ENCODE measurements at regions not wholly inside any gene's neighbourhood (a gene's known extent, or its start where the extent isn't known, plus 50 kb on each side); places are given as distances from the start of the nearest gene placed in this dataset.
"Not testable (repeated sequence)": the region's sequence is repeated elsewhere in the genome, so short reads cannot be mapped to it uniquely, and the experiment has no call there.

DNA sequence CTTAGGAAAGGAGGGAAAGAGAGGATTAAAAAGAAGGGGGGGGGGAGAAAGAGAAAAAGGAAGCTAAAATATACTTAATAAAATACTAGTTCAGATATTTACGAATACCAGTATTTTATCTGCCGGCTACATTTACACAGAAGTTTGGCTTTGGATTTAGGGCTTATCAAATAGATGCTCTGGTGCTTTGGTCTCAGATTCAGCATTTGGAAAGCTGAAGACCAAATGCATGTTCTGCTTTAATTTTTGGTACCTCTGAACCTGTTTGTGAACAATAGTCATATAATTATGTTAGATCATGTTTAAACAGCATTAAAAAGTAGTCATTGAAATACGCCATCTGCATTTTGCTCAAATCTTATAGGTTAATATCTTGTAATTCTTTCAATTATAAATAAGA is 786.0 kb upstream of the CITED2 start:
- TF ChIP-seq, protein P1, sequence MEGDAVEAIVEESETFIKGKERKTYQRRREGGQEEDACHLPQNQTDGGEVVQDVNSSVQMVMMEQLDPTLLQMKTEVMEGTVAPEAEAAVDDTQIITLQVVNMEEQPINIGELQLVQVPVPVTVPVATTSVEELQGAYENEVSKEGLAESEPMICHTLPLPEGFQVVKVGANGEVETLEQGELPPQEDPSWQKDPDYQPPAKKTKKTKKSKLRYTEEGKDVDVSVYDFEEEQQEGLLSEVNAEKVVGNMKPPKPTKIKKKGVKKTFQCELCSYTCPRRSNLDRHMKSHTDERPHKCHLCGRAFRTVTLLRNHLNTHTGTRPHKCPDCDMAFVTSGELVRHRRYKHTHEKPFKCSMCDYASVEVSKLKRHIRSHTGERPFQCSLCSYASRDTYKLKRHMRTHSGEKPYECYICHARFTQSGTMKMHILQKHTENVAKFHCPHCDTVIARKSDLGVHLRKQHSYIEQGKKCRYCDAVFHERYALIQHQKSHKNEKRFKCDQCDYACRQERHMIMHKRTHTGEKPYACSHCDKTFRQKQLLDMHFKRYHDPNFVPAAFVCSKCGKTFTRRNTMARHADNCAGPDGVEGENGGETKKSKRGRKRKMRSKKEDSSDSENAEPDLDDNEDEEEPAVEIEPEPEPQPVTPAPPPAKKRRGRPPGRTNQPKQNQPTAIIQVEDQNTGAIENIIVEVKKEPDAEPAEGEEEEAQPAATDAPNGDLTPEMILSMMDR (IDR thresholded peaks at IDR 0.05; ENCODE audit: insufficient read depth, low read length) = no peak
- H3K4me3 ChIP-seq (ENCODE audit: low read depth, low read length) = no peak overlapping the region
- DNase-seq (ENCODE audit: low read depth) = no peak

DNA sequence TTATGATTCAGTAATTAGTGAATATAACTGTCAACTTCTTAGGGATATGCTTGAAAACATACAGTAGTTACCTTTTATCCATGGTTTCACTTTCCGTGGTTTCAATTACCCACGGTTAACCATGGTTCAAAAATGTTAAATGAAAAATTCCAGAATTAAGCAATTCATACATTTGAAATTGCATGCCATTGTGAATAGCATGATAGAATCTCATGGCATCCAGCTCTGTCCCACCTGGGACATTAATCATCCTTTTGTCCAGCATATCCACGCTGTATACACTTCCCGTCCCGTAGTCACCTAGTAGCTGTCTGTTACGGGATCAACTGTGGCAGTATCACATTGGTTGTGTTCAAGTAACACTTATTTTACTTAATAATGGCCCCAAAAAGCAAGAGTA is 781.7 kb upstream of the CITED2 start:
- no peak for DNase-seq (ENCODE audit: low read depth)
- H3K4me3 ChIP-seq (ENCODE audit: low read depth, low read length) = no peak overlapping the region
- TF ChIP-seq, protein P1 (IDR thresholded peaks at IDR 0.05; ENCODE audit: insufficient read depth, low read length) = no peak

DNA sequence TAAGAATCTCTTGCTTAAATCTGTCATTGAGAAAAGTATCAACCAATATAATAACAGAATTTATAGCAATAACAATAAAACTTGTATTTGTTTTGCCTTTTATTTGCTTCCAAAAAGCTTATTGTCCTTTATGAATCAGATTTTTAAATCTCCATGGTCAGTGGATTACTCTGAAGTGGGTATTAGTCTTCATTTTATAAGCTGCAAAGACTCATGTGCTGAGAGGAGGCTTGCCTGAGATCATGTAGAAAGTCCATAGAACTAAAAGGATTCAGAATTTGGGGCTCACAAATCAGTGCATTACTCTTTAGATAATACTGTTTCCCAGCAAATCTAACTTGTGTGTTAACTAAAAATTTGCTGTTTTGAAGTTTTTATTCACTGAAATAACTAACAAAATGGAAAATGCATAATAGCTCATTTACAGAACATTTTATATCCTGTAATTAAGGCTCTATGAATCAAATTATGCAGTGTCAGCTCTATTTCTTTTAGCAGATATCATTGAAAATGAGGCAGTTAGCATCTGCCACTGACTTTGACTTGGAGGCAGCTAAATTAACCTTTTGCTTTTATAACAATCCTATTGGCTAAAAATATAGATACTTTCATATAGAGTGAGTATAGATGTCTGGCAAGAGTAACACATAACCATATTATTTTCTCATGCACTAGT is 781.1 kb upstream of the CITED2 start:
- no peak for DNase-seq (ENCODE audit: low read depth)
- TF ChIP-seq, protein P1 (IDR thresholded peaks at IDR 0.05; ENCODE audit: insufficient read depth, low read length) = no peak
- H3K4me3 ChIP-seq (ENCODE audit: low read depth, low read length) = no peak overlapping the region

DNA sequence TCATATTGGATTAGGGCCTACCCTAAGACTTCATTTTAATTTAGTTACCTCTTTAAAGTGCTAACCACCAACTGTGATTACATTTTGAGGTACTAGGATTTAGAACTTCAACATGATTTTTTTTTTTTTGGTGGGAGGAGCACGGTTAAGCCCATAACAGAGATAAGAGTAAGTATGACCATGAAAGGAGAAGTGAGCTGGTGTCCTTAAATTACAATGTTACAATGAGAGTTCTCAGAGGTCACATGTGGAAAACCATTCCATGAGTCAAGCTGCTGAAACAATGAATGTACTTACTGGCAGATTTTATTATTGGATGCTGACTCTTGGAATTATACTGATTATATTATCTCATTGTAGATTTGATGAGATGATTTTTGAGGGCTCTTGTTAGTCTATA is 779.3 kb upstream of the CITED2 start:
- DNase-seq (ENCODE audit: low read depth) = peak; percentile 64
- TF ChIP-seq, protein P1 (IDR thresholded peaks at IDR 0.05; ENCODE audit: insufficient read depth, low read length) = no peak
- H3K4me3 ChIP-seq (ENCODE audit: low read depth, low read length) = no peak overlapping the region

- not testable (repeated sequence) for DNase-seq (ENCODE audit: low read depth); H3K4me3 ChIP-seq (ENCODE audit: low read depth, low read length)
Observed at GRCh38 chr6:140147825-140148814, 773.7 kb upstream of the CITED2 start.

DNA sequence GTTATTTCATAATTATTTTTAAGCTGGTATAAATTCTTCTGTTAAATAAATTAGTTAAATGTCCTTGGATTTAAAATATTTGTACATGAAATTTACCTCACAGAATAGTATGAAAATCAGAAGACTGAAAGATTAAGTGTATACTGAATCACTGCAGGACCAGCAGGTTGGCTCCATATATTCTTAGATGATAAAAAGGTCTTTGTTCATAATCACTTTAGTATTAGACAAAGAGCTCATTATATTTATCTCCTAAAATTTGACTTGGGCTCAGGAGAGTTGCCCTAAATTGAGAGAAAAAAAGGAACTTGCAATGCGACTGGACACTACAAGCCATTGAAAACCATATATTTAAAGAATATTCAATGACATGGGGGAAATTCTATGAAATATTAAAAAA is 766.4 kb upstream of the CITED2 start:
- TF ChIP-seq, protein P1 (IDR thresholded peaks at IDR 0.05; ENCODE audit: insufficient read depth, low read length) = no peak
- H3K4me3 ChIP-seq (ENCODE audit: low read depth, low read length) = no peak overlapping the region
- DNase-seq (ENCODE audit: low read depth) = no peak

DNA sequence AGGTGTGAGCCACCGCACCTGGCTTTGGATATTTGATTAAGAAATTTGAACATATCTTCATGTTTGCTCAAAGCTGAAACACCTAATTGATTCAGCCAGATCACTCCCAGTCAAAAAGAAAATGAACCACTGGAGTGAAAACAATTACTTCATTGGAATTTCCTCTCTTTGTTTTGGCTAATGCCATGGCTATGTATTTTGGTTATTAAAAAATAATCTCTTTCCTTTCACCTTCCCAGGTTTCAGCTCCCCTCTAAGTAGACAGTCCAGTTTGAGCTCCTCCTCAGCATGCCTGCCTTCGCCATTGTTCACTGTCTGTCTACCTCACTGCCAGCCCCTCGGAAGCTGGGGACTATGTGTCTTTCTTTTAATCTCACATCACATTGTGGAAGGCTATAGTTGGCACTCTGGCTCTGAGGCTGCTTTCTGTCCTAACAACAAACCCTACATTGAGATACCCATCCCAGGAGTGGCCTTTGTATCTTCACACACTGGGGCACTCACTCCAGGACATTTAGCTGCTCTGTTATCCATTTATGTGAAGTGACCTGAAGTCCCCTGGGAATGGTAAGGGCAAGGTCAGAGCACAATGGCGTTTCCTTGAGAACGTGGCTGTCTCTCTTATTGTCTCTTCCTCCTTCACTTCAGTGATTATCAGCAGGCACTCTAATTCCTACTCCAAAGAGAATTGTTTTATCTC is 764.0 kb upstream of the CITED2 start:
- no peak overlapping the region for H3K4me3 ChIP-seq (ENCODE audit: low read depth, low read length)
- no peak for DNase-seq (ENCODE audit: low read depth)
- TF ChIP-seq, protein P1 (IDR thresholded peaks at IDR 0.05; ENCODE audit: insufficient read depth, low read length) = no peak
